GM19397 (cell line): ENCODE measurements at regions not wholly inside any gene's neighbourhood (a gene's known extent, or its start where the extent isn't known, plus 50 kb on each side); places are given as distances from the start of the nearest gene placed in this dataset.
A peak's percentile ranks its signal among the peaks of the same experiment; 100 is the strongest.
"Not testable (repeated sequence)": the region's sequence is repeated elsewhere in the genome, so short reads cannot be mapped to it uniquely, and the experiment has no call there.

Source experiments
- ATAC-seq: cut with Tn5 transposase; IDR thresholded peaks from one replicate; pipeline ENCODE4 v1.9.1; 2021; ENCODE audit warnings: mild to moderate bottlenecking, moderate library complexity; ENCODE audit not compliant: unreplicated experiment

GRCh38 chr13:70568571-70568970, 460.3 kb upstream of the KLHL1 start:
- peak; percentile 55 for ATAC-seq

GRCh38 chr13:70544706-70545105, 436.5 kb upstream of the KLHL1 start:
- ATAC-seq: no peak

- ATAC-seq: no peak
These were observed 433.2 kb upstream of the KLHL1 start for GRCh38 chr13:70541451-70541850.

- ATAC-seq: no peak
These were observed 426.2 kb upstream of the KLHL1 start for GRCh38 chr13:70534466-70534865.

DNA sequence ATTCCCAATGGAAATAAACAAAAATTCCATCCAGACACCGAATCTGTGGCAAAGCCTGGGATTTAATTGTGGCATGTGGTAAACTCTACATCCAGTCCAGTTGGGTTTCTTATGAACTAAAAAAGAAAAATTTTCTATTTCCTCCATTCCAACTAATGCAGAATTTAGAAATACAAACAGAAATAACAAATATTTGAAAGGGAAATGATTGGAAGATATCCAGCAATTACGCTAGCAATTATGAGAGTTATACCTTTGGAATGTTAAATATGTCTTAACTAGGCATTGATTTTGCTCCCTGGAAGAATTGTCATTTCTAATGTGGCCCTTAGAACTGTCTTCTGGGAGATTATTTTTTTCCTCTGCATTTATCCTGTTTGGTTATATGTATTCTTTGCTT, 421.4 kb upstream of the KLHL1 start:
- ATAC-seq: no peak

DNA sequence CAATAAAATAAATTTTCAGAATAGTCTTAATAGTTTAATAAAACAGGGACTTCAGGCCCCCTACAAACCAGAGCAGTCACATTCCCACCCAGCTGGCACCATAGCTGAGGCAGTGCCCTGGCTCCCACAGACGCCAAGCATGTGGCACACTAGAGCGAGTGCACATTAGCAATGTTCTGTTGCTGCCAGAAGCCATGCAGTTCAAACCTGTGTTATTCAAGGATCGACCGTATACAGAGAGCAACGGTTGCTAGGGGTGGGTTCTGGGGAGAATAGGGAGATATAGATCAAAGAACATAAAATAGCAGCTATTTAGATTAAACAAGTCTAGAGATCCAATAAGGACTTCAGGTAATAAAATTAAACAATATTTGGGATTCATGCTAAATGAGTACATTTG, 419.3 kb upstream of the KLHL1 start:
- no peak for ATAC-seq

DNA sequence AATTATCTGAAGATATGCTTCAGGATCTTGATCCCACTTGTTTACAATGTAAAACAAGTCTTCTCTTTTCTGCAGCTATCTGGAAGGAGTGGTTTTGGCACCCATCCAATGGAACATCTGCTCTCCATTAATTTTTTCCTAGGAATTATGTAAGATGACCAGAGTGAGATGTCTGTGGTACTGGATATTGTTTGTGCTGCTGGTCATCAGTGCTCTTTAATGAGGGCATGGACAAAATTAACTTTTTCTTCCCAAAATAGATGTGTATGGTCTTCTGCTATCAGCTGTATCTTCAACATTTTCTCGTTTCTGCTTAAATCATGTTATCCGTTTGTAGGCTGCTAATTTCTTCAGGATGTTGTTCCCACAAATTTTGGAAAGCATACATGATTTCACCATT, 415.4 kb upstream of the KLHL1 start:
- ATAC-seq: no peak

- ATAC-seq: no peak
These were observed 412.2 kb upstream of the KLHL1 start for GRCh38 chr13:70520275-70521036.

DNA sequence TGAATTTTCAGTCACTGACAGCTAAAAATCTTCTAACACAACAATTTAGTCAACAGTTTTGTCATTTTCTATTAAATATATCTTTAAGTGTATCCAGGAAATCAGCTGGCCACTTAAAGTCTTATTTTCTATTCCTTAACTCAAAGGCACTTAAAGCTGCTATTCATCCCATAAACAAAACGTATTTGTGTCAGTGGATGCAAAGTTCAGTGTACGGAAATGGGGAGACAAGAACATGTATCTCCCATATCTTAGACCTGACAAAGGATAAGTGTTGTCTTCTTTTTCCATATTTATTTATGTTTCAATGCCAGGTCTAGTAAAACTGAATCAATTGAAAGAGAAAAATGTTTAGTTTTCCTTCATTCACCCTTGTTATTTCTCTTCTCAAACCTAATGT, 409.8 kb upstream of the KLHL1 start:
- no peak for ATAC-seq

DNA sequence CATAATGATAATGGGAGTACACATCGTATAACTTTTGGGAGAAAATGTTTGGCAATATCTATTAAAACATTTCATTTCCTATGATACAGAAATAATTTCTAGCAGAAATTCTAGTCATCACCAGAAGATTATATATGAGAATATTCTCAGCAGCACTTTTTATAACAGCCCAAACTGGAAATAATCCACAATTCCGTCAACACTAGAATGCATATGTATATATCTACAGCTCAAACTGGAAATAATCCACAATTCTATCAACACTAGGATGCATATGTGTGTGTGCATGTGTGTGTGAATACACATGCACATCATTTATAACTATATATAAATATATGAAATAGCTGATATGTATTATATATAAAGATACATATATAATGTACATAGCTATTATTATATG, 408.0 kb upstream of the KLHL1 start:
- ATAC-seq: no peak

DNA sequence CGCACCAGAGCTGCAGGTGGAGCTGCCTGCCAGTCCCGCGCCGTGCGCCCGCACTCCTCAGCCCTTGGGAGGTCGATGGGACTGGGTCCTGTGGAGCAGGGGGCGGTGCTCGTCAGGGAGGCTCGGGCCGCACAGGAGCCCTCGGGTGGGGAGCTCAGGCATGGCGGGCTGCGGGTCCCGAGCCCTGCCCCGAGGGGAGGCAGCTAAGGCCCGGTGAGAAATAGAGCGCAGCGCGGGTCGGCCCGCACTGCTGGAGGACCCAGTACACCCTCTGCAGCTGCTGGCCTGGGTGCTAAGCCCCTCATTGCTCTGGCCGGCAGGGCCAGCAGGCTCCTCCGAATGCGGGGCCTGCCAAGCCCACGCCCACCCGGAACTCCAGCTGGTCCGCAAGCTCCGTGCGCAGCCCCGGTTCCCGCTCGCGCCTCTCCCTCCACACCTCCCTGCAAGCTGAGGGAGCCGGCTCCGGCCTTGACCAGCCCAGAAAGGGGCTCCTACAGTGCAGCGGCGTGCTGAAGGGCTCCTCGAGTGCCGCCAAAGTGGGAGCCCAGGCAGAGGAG, 403.7 kb upstream of the KLHL1 start:
- not testable (repeated sequence) for ATAC-seq

DNA sequence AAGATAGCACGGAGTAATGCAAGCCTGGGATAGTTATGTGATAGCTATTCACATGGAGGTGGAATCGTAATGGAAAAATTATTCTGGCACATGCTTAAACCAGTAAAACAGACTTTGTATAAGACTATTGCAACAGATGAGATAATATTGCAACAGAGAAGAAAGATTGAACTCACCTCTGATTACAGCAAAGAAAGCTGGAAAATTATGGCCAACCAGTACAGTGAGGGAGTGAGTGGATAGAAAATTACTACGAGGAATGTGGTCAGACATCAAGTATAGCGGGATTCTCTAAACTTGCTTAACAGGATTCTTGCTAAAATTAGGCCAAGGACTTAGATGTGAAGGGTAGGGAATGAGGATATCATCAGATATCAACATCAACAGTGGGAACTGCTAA, 397.6 kb upstream of the KLHL1 start:
- no peak for ATAC-seq

- no peak for ATAC-seq
These were observed 394.7 kb upstream of the KLHL1 start for GRCh38 chr13:70502944-70503343.

DNA sequence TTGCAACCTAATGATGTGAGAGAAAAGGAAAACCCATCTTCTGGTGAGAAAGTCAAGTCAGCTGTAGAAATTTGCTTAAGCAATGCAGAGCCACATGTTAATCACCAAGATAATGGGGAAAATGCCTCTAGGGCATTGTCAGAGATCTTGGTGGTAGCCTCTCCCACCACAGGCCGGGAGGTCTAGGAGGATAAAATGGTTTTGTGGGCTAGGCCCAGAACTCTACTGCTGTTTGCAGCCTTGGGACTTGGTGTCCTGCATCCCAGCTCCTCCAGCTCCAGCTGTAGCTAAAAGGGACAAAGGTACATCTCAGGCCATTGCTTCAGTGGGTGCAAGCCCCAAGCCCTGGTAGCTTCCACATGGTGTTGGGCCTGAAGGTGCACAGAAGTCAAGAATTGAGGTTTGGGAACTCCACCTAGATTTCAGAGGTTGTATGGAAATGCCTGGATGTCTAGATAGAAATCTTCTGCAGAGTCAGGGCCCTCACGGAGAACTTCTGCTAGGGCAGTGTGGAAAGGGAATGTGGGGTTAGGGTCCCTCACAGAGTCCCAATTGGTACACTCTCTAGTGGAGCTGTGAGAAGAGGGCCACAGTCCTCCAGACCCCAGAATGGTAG, 382.2 kb upstream of the KLHL1 start:
- ATAC-seq: no peak

GRCh38 chr13:70484931-70485330, 376.7 kb upstream of the KLHL1 start:
- ATAC-seq: no peak

DNA sequence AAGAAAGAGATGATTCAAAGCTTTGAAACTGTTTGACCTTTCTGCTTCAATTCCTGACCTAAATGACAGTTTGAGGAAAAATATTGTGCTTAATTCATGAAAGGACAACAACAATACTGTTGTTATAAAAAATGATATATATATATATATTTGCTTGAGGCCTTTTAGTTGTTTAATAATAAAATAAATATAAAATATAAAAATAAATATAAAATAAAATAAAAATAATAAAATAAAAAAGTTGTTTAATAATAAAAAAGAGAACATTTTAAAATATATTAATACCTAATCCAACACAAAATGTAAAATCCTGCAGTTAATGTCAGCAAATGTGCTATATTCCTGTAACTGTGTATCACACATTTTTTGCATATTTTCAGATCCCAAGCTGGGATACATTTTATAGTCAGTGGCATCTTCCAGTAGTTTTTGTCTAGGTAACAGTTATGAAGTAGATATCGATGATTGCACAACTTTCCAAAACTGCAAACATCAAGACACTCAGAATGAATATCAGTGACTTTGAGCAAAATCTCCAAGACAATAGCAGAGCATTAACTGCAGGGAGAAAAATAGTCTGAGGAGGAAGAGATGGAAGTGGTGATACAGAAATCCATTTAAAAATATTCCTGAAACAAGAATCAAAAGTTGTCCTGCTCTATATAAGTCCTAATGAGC, 375.5 kb upstream of the KLHL1 start:
- no peak for ATAC-seq

- no peak for ATAC-seq
These were observed 365.7 kb upstream of the KLHL1 start for GRCh38 chr13:70473907-70474306.

DNA sequence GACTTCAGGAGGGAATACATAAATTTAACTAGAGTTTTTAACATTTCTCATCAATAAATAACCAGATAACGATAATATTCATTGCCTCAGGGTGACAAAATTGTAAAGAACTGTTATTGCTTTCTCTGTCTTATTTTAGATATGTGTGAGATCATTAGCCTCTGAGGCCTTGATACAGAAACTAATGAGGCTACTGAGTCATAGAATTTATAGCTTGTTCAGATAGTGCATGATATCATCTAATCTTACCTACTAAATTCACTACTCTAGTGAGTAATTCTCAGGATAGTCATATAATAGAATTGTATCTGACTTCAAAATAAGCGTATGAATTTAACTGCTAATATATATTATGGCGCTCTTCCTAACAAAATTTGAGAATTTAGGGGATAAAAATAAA, 360.8 kb upstream of the KLHL1 start:
- no peak for ATAC-seq

DNA sequence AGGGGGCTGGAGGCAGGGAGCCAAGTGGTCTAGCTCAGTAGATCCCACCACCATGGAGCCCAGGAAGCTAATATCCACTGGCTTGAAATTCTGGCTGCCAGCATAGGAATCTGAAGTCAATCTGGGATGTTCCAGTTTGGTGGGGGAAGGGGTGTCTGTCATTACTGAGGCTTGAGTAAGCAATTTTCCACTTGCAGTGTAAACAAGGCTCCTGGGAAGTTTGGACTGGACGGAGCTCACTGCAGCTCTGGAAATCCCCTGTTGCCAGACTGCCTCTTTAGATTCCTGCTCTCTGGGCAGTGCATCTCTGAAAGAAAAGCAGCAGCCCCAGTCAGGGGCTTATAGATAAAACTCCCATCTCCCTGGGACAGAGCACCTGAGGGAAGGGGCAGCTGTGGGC, 349.2 kb upstream of the KLHL1 start:
- no peak for ATAC-seq

DNA sequence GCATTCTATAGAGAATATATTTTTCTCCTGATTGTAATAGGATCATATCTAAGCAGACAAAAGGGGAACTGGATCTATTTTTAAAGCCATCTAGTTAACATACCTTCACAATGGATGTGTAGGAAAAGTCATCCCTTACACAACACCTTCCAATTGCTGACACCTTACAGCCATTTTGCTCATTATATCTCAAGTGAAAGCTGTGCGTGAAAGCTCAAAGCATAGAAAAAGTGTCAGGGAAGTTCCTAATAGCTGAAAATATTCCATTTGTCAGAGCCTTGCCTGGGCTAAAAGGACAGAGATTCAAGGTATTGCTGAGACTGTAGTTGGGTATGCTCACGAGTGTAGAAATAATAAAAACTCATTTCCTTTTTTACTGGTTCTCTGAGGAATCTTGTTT, 340.6 kb upstream of the KLHL1 start:
- no peak for ATAC-seq

DNA sequence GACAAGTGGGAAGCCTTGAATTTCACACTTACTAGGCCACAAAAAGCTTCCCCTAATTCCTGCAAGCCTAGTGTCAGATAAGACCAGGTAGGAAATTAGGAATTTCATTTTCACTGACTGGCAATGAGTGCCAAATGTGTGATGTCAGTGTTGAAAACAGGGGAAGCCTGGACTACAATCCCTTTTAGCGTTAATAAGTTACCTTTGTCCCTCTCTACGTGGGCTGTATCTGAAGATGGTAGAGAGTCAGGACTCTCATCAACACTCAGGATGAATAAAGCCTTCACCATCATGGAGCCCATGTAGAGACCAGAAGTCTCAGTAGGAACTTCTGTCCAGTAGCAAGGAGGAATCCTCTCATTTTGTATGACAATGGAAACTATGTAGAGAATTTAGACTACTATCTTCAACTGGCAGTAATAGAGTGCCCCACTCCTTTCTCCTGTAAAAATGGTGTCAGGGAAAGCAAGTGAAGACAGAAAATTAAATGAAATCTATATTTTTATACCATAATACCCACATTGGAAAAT, 324.1 kb upstream of the KLHL1 start:
- ATAC-seq: no peak

DNA sequence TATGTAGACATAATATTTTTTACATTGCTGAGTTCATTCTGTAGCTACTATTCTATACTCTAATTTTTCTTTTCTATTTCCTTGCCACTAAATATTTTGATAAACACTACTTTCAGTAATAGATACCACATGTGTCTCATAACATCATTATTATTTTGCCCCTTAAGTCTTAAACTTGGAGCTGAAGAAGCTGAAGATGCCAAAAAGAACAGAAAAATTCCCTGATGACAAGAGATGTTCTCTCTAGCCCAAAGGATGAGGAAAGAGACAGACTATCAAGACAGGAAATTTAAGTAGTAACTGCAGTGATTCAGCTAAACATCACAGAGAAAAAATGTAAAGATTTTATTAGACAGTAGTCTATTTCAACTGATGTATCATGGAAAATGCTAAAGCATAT, 322.0 kb upstream of the KLHL1 start:
- ATAC-seq: no peak
